Breast epithelium (tissue), 4 donors: ENCODE measurements at regions not wholly inside any gene's neighbourhood (a gene's known extent, or its start where the extent isn't known, plus 50 kb on each side); places are given as distances from the start of the nearest gene placed in this dataset.
"Not testable (repeated sequence)": the region's sequence is repeated elsewhere in the genome, so short reads cannot be mapped to it uniquely, and the experiment has no call there.

Experiments used
- DNase-seq, 2 donors: peaks; one replicate each; pipeline ENCODE4 v3.0.0-alpha.2; 2019; ENCODE audit warnings: low spot score in 2 of 2
- H3K27ac ChIP-seq, 2 donors: fragments of 200-600 bp; sonication (generic) in 1 of 2; one replicate each; pipeline ENCODE4 v1.5.1; 2016 to 2019; ENCODE audit warnings: mild to moderate bottlenecking in 1 of 2
- H3K27me3 ChIP-seq, 2 donors: fragments of 200-600 bp; sonication (generic) in 1 of 2; one replicate each; pipeline versions ENCODE4 v1.5.1 to v1.6.0; 2017 to 2019; ENCODE audit warnings: control low read depth in 1 of 2, mild to moderate bottlenecking in 1 of 2
- H3K36me3 ChIP-seq: fragments of 200-600 bp; one replicate; pipeline ENCODE4 v1.5.1; 2019
- H3K4me1 ChIP-seq, 2 donors: fragments of 200-600 bp; sonication (generic); one replicate each; pipeline ENCODE4 v1.5.1; 2016 to 2019; ENCODE audit warnings: control low read depth in 1 of 2
- H3K4me3 ChIP-seq, 3 donors: fragments of 200-600 bp; sonication (generic); 1 replicate in 2 of 3; 2 replicates in 1 of 3; pipeline ENCODE4 v1.5.1; 2016 to 2019; ENCODE audit warnings: mild to moderate bottlenecking in 3 of 3, moderate library complexity in 2 of 3
- H3K9me3 ChIP-seq, 2 donors: fragments of 200-600 bp; sonication (generic) in 1 of 2; one replicate each; pipeline ENCODE4 v1.5.1; 2016 to 2019; ENCODE audit warnings: control low read depth in 1 of 2
- CTCF ChIP-seq, 3 donors: fragments of 450-650 bp; IDR thresholded peaks; one replicate each; pipeline ENCODE4 v1.5.1; 2016 to 2017; ENCODE audit warnings: antibody characterized with exemption in 3 of 3, mild to moderate bottlenecking in 3 of 3, moderate library complexity in 3 of 3
- POLR2A ChIP-seq: fragments of 450-650 bp; IDR thresholded peaks from one replicate; pipeline ENCODE4 v1.6.1; 2016; ENCODE audit warnings: antibody characterized with exemption, mild to moderate bottlenecking, moderate library complexity
- POLR2AphosphoS5 ChIP-seq, 3 donors: sonication (generic); formaldehyde crosslinking; IDR thresholded peaks; one replicate each; pipeline ENCODE4 v1.6.1; 2017; ENCODE audit warnings: antibody characterized with exemption in 3 of 3
- intact Hi-C: fragments of 100-400 bp; cut with DNase I; formaldehyde crosslinking; loops from one replicate; pipeline ENCODE4 v1.15.1; 2023; ENCODE audit warnings: low total_unique reads

DNA sequence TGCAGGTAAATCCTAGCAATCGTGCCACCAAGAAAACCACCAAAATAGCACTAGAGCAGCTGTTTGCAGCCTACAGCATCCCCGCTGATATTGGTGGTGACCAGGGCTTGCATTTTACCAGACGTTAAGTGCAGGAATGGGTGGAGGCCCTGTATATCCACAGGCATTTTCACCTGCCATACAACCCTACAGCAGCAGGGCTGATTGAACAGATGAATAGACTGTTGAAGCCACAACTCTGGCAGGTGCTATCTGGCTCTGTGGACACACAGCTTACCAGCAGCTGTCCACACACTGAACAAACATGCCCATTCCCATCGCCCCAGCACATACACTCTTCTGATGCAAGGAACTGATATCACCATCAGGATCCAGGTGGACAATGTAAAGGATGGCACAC is 154.5 kb upstream of the APC start:
- intact Hi-C loops = no loop called here
- Histone ChIP-seq H3K9me3 (peaks cover 0 to 2% of the 10 kb centered on the region in 2 donors), H3K36me3 (no peaks in the 10 kb centered on the region), H3K27ac (no peak overlapping the region), H3K27me3 (no peaks in the 10 kb centered on the region), H3K4me3 (no peak overlapping the region), H3K4me1 (no peaks in the 10 kb centered on the region)
- no peak for DNase-seq
- TF ChIP-seq CTCF (IDR thresholded peaks at IDR 0.05) = no peak
- no peak for TF ChIP-seq POLR2A
- TF ChIP-seq POLR2AphosphoS5 (IDR thresholded peaks at IDR 0.05) = no peak

DNA sequence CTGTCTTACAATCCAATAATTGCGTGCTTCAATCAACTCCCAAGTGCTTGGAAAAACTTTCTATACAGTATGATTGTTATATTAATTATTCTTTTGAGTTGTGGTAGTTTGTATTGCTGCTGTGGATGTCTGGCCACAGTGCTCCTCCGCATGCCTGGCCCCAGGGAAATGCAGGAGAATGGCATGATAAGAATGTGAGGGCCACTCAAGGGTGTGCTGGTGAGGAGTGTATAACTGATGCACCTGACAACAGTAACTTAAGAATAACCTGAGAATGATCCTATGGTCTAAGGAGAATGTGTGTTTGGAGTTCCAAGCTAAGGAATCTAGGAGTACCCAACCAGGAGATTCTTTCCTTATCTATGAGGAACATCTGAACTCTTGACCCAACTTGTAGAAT is 152.9 kb upstream of the APC start:
- Histone ChIP-seq H3K27me3 (no peaks in the 10 kb centered on the region), H3K4me3 (no peak overlapping the region), H3K9me3 (peaks cover 0 to 4% of the 10 kb centered on the region in 2 donors), H3K27ac (no peak overlapping the region), H3K4me1 (no peaks in the 10 kb centered on the region), H3K36me3 (no peaks in the 10 kb centered on the region)
- no peak for DNase-seq
- intact Hi-C loops = no loop called here
- no peak for TF ChIP-seq POLR2A
- no peak for TF ChIP-seq CTCF (IDR thresholded peaks at IDR 0.05)
- no peak for TF ChIP-seq POLR2AphosphoS5 (IDR thresholded peaks at IDR 0.05)

GRCh38 chr5:112586596-112587062 is 151.1 kb upstream of the APC start:
- no peaks in the 10 kb centered on the region for H3K4me1 ChIP-seq
- H3K4me3 ChIP-seq = no peak overlapping the region
- no peaks in the 10 kb centered on the region for H3K27me3 ChIP-seq
- peaks cover 0 to 4% of the 10 kb centered on the region in 2 donors for H3K9me3 ChIP-seq
- H3K27ac ChIP-seq = no peak overlapping the region
- TF ChIP-seq POLR2A (no peak), CTCF (IDR thresholded peaks at IDR 0.05) (no peak), POLR2AphosphoS5 (IDR thresholded peaks at IDR 0.05) (no peak)
- H3K36me3 ChIP-seq = no peaks in the 10 kb centered on the region
- intact Hi-C loops = no loop called here
- no peak for DNase-seq

DNA sequence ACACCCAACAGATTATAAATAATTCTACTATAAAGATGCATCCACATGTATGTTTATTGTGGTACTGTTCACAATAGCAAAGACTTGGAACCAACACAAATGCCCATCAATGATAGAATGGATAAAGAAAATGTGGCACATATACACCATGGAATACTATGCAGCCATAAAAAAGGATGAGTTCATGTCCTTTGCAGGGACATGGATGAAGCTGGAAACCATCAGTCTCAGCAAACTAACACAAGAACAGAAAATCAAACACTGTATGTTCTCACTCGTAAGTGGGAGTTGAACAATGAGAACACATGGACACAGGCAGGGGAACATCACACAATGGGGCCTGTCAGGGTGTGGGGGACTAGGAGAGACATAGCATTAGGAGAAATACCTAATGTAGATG is 146.8 kb upstream of the APC start:
- H3K36me3 ChIP-seq, H3K4me1 ChIP-seq, H3K27ac ChIP-seq, H3K9me3 ChIP-seq, DNase-seq, H3K27me3 ChIP-seq, intact Hi-C loops, H3K4me3 ChIP-seq: not testable (repeated sequence)

DNA sequence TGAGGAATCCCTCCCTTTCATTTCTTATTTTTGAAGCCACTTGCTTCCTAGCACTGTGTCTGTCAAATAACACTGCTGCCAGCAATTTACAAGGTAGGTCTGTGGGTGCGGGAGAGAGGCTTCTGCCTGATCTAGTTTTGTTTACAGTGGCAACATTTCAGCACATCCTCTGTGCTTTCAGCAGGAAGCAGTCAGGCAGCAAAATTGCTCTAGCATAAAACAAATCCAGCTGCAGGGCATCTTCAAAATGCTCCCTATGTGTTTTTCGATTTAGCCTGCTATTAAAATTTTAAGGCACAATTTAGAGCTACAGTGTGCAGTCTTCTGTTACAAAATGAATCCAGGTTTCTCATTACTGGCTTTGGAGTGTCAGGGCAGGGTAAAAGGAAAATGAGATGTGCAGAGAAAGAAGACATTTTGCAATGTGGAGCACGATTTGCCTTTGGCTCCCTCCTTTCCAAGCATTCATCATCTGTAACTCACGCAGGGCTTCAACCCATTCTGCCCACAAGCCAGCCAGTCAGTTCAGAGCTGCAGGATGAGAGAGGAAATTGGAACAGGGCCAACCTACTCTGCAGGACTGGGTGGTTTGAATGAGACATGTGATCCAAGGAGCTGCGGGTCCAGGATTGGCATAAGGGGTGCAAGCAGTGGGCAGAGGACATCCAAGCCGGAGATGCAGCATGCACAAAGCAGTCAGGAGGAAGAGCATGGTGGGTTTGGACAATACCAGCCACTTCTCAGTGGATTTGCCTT is 143.4 kb upstream of the APC start:
- Histone ChIP-seq H3K9me3 (no peaks in the 10 kb centered on the region), H3K27me3 (no peaks in the 10 kb centered on the region), H3K36me3 (no peaks in the 10 kb centered on the region), H3K4me3 (no peak overlapping the region), H3K27ac (no peak overlapping the region), H3K4me1 (no peaks in the 10 kb centered on the region)
- no peak for DNase-seq
- no peak for TF ChIP-seq POLR2A
- TF ChIP-seq CTCF (IDR thresholded peaks at IDR 0.05) = no peak
- TF ChIP-seq POLR2AphosphoS5 (IDR thresholded peaks at IDR 0.05) = no peak
- intact Hi-C loops = no loop called here
